DND-41 (cell line): ENCODE measurements at regions not wholly inside any gene's neighbourhood (a gene's known extent, or its start where the extent isn't known, plus 50 kb on each side); places are given as distances from the start of the nearest gene placed in this dataset.

Experiments used
- CTCF ChIP-seq: IDR thresholded peaks from 2 replicates; pipeline ENCODE4 v1.5.1; 2012; ENCODE audit warnings: borderline replicate concordance, low read length, moderate library complexity, mild to moderate bottlenecking; ENCODE audit not compliant: poor library complexity, severe bottlenecking; ENCODE audit errors: extremely low read depth
- EZH2 ChIP-seq: IDR thresholded peaks from 3 replicates; pipeline ENCODE4 v1.6.1; 2012; ENCODE audit warnings: borderline replicate concordance, low read depth, mild to moderate bottlenecking, moderate library complexity, low read length, inconsistent platforms; ENCODE audit not compliant: severe bottlenecking

GRCh38 chr21:32958288-32959002, 67.3 kb upstream of the OLIG2 start:
- TF ChIP-seq EZH2 (no peak), CTCF (no peak)
